DMS153 (cell line): ENCODE measurements at regions not wholly inside any gene's neighbourhood (a gene's known extent, or its start where the extent isn't known, plus 50 kb on each side); places are given as distances from the start of the nearest gene placed in this dataset.

Experiments
- DNase-seq: peaks from one replicate; lab custom pipeline; 2025; lab: John Stamatoyannopoulos, UW

GRCh38 chr3:55413236-55413635, 73.9 kb downstream of the WNT5A start:
- no peak for DNase-seq

- no peak for DNase-seq
These were observed 74.6 kb downstream of the WNT5A start for GRCh38 chr3:55412545-55412944.

GRCh38 chr3:55409806-55410205, 77.3 kb downstream of the WNT5A start:
- DNase-seq, result no peak

GRCh38 chr3:55408193-55408826, 78.8 kb downstream of the WNT5A start:
- DNase-seq, result no peak

GRCh38 chr3:55407426-55407820, 79.7 kb downstream of the WNT5A start:
- no peak for DNase-seq

GRCh38 chr3:55406696-55407425, 80.2 kb downstream of the WNT5A start:
- no peak for DNase-seq

GRCh38 chr3:55405436-55405835, 81.7 kb downstream of the WNT5A start:
- no peak for DNase-seq

GRCh38 chr3:55402886-55403609, 84.1 kb downstream of the WNT5A start:
- peak; percentile 53 for DNase-seq

GRCh38 chr3:55380561-55380960, 106.5 kb downstream of the WNT5A start:
- DNase-seq, result no peak

GRCh38 chr3:55376753-55377347, 110.3 kb downstream of the WNT5A start:
- DNase-seq, result no peak

- DNase-seq, result no peak
These were observed 113.7 kb downstream of the WNT5A start for GRCh38 chr3:55373423-55373822.

- no peak for DNase-seq
These were observed 116.8 kb downstream of the WNT5A start for GRCh38 chr3:55370272-55370671.

- no peak for DNase-seq
These were observed 117.8 kb downstream of the WNT5A start for GRCh38 chr3:55369141-55369847.

- DNase-seq, result no peak
These were observed 118.7 kb downstream of the WNT5A start for GRCh38 chr3:55368366-55368765.

- no peak for DNase-seq
These were observed 119.7 kb downstream of the WNT5A start for GRCh38 chr3:55367384-55367783.

- DNase-seq, result no peak
These were observed 122.7 kb downstream of the WNT5A start for GRCh38 chr3:55364421-55364820.

GRCh38 chr3:55362210-55362960, 124.7 kb downstream of the WNT5A start:
- no peak for DNase-seq

GRCh38 chr3:55357796-55358195, 129.3 kb downstream of the WNT5A start:
- DNase-seq, result no peak

GRCh38 chr3:55352668-55353067, 134.4 kb downstream of the WNT5A start:
- DNase-seq, result no peak

- no peak for DNase-seq
These were observed 137.3 kb downstream of the WNT5A start for GRCh38 chr3:55349851-55350250.
